CD4-positive, alpha-beta T cell treated with Interferon gamma for 1 hour (primary cell): ENCODE measurements at regions not wholly inside any gene's neighbourhood (a gene's known extent, or its start where the extent isn't known, plus 50 kb on each side); places are given as distances from the start of the nearest gene placed in this dataset.

Source experiments
- DNase-seq: peaks from one replicate; pipeline ENCODE4 v3.0.0-alpha.2; 2020

GRCh38 chr2:236964291-236964690 lies 121.4 kb upstream of the COPS8 start:
- no peak for DNase-seq

GRCh38 chr2:236965021-236965840 lies 120.5 kb upstream of the COPS8 start:
- DNase-seq: no peak

GRCh38 chr2:236965841-236966096 lies 119.9 kb upstream of the COPS8 start:
- DNase-seq: no peak

- DNase-seq: no peak
Measured at GRCh38 chr2:236967499-236967783, 118.2 kb upstream of the COPS8 start.

GRCh38 chr2:236968101-236968879 lies 117.4 kb upstream of the COPS8 start:
- peak; percentile 76 for DNase-seq

- no peak for DNase-seq
Measured at GRCh38 chr2:236968880-236969534, 116.7 kb upstream of the COPS8 start.

- peak; percentile 17 for DNase-seq
Measured at GRCh38 chr2:236969767-236970655, 115.7 kb upstream of the COPS8 start.

- DNase-seq: no peak
Measured at GRCh38 chr2:236970656-236971010, 115.1 kb upstream of the COPS8 start.

- DNase-seq: peak; percentile 38
Measured at GRCh38 chr2:236971131-236971821, 114.4 kb upstream of the COPS8 start.

- no peak for DNase-seq
Measured at GRCh38 chr2:236971919-236972381, 113.7 kb upstream of the COPS8 start.

GRCh38 chr2:236972491-236973342 lies 113.0 kb upstream of the COPS8 start:
- peak; percentile 16 for DNase-seq

GRCh38 chr2:236973343-236973980 lies 112.2 kb upstream of the COPS8 start:
- no peak for DNase-seq

GRCh38 chr2:236974148-236974547 lies 111.5 kb upstream of the COPS8 start:
- DNase-seq: no peak

GRCh38 chr2:236974752-236975151 lies 110.9 kb upstream of the COPS8 start:
- no peak for DNase-seq

- no peak for DNase-seq
Measured at GRCh38 chr2:236975766-236976165, 109.9 kb upstream of the COPS8 start.

- DNase-seq: no peak
Measured at GRCh38 chr2:236976266-236977062, 109.2 kb upstream of the COPS8 start.

- no peak for DNase-seq
Measured at GRCh38 chr2:236977063-236977851, 108.4 kb upstream of the COPS8 start.

GRCh38 chr2:236977852-236978398 lies 107.8 kb upstream of the COPS8 start:
- DNase-seq: no peak

GRCh38 chr2:236979664-236980063 lies 106.0 kb upstream of the COPS8 start:
- no peak for DNase-seq
